ENCODE measurements at regions not wholly inside any gene's neighbourhood (a gene's known extent, or its start where the extent isn't known, plus 50 kb on each side); places are given as distances from the start of the nearest gene placed in this dataset.

DNA sequence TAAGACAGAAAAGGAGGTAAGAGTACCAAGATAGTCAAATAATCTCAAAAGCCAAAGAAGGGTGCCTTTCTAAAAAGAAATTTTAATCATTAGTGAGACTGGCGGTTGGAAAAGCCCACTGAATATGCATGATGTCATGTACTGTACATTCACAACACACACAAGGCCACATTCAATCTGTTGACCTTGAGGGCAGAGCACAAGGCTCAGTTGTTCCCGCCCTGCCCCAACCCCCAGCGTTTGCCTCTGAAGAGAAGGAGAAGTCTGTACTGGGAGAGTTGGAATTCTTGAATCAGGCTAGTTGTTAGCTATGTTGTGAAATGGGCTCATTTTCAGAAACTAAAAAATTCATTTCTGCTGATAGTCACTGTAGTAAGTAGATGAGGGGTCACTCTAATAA is 50.2 kb upstream of the NID2 start:
- no peaks in the 10 kb centered on the region for H3K27me3 ChIP-seq (ENCODE audit: control insufficient read depth in 2 of 2, insufficient read depth in 2 of 2, low read length in 2 of 2)
- intact Hi-C loops (cut with micrococcal nuclease) (no loop called here), in situ Hi-C loops (cut with MboI) (no loop called here)
- H3K9ac ChIP-seq (ENCODE audit: insufficient read depth in 1 of 2, low read depth in 2 of 2, low read length in 2 of 2), result no peak overlapping the region
- no peak overlapping the region for H3K4me3 ChIP-seq
- H3K79me2 ChIP-seq (ENCODE audit: control insufficient read depth, insufficient read depth, low read length), result no peaks in the 10 kb centered on the region
- TF ChIP-seq ZNF217 (CRISPR knock-in tag; IDR thresholded peaks at IDR 0.05) (no peak), ZNF75A (CRISPR knock-in tag; IDR thresholded peaks at IDR 0.05) (no peak), ZNF3 (CRISPR knock-in tag; IDR thresholded peaks at IDR 0.05) (no peak)
- H3K9me1 ChIP-seq (ENCODE audit: control insufficient read depth, insufficient read depth, low read length), result no peaks in the 10 kb centered on the region
- no peaks in the 10 kb centered on the region for H4K20me1 ChIP-seq (replicated peaks; ENCODE audit: control insufficient read depth, insufficient read depth, low read length)
- no peaks in the 10 kb centered on the region for H3K36me3 ChIP-seq (ENCODE audit: control insufficient read depth, insufficient read depth, low read length)
- DNase-seq (ENCODE audit: extremely low read depth in 1 of 4, low spot score in 3 of 4) (no peak), FAIRE-seq (no peak), ATAC-seq (no peak)
- no TSS peak for BruUV-seq (replicated peaks)
- H3K4me2 ChIP-seq (ENCODE audit: insufficient read depth, low read length), result no peak overlapping the region
- no peaks in the 10 kb centered on the region for H3K9me3 ChIP-seq (replicated peaks; ENCODE audit: control insufficient read depth, insufficient read depth, low read depth, low read length)
- WGBS (ENCODE audit: insufficient coverage, low coverage, missing lambda C conversion rate), result 0% methylated on average over 3 of the region's 3 CpGs
- no peak overlapping the region for H3K27ac ChIP-seq (ENCODE audit: extremely low read depth, low read depth, low read length)
- ChIA-PET CTCF (ENCODE audit: low intra/inter-chr PET ratio) (no interaction called here), POLR2A (no interaction called here)
- H3K4me1 ChIP-seq (replicated peaks in 1 of 2; ENCODE audit: control insufficient read depth in 2 of 2, insufficient read depth in 2 of 2, low read length in 2 of 2), result no peaks in the 10 kb centered on the region
- no peak overlapping the region for H2AFZ ChIP-seq (ENCODE audit: low read depth, low read length)
